ENCODE measurements at regions not wholly inside any gene's neighbourhood (a gene's known extent, or its start where the extent isn't known, plus 50 kb on each side); places are given as distances from the start of the nearest gene placed in this dataset.

DNA sequence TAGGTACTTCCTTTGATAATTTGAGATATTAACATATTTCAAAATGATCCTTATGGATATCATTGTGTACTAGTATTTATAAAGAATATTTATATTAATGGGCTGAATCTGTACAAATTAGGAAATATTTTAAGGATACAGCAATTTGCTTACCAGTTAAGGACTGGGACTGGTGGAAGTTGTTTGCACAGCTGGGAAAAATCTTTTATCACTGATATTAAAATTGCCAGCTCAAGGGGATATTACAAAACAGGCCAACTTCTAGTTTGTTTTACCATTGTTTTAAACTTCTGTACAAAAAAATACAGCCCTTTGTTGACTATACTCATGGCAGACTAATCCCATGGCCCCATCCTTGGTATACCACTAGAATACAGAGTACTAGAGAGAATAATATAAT lies 133.2 kb upstream of the DDHD1 start:
- Histone ChIP-seq H3K9me3 (ENCODE audit: low read length) (peaks cover 5% of the 10 kb centered on the region; the same call in 1 of the 2 replicates), H3K9ac (ENCODE audit: low read length) (no peak overlapping the region), H3K4me3 (ENCODE audit: low read depth, low read length, poor library complexity, severe bottlenecking) (no peak overlapping the region), H3K9me2 (ENCODE audit: low read depth, low read length) (no peaks in the 10 kb centered on the region), H3K36me3 (ENCODE audit: insufficient read depth, low read length) (no peaks in the 10 kb centered on the region), H2AFZ (ENCODE audit: low read length) (no peak overlapping the region), H3K27me3 (ENCODE audit: insufficient read depth, low read length) (no peaks in the 10 kb centered on the region), H3F3A (ENCODE audit: insufficient read depth, low read length) (no peaks in the 10 kb centered on the region), H4K20me1 (ENCODE audit: insufficient read depth, low read length) (no peaks in the 10 kb centered on the region), H3K4me2 (ENCODE audit: low read length) (no peak overlapping the region), H3K4me1 (ENCODE audit: insufficient read depth, low read length, severe bottlenecking) (no peaks in the 10 kb centered on the region), H3K27ac (ENCODE audit: low read depth, low read length, poor library complexity, severe bottlenecking) (no peak overlapping the region), H3K79me2 (ENCODE audit: insufficient read depth, low read length) (no peaks in the 10 kb centered on the region)
- no peak for TF ChIP-seq EZH2 (IDR thresholded peaks at IDR 0.05; ENCODE audit: borderline replicate concordance, low read length)
- TF ChIP-seq, protein P1, sequence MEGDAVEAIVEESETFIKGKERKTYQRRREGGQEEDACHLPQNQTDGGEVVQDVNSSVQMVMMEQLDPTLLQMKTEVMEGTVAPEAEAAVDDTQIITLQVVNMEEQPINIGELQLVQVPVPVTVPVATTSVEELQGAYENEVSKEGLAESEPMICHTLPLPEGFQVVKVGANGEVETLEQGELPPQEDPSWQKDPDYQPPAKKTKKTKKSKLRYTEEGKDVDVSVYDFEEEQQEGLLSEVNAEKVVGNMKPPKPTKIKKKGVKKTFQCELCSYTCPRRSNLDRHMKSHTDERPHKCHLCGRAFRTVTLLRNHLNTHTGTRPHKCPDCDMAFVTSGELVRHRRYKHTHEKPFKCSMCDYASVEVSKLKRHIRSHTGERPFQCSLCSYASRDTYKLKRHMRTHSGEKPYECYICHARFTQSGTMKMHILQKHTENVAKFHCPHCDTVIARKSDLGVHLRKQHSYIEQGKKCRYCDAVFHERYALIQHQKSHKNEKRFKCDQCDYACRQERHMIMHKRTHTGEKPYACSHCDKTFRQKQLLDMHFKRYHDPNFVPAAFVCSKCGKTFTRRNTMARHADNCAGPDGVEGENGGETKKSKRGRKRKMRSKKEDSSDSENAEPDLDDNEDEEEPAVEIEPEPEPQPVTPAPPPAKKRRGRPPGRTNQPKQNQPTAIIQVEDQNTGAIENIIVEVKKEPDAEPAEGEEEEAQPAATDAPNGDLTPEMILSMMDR (IDR thresholded peaks at IDR 0.05; ENCODE audit: low read length) = no peak

DNA sequence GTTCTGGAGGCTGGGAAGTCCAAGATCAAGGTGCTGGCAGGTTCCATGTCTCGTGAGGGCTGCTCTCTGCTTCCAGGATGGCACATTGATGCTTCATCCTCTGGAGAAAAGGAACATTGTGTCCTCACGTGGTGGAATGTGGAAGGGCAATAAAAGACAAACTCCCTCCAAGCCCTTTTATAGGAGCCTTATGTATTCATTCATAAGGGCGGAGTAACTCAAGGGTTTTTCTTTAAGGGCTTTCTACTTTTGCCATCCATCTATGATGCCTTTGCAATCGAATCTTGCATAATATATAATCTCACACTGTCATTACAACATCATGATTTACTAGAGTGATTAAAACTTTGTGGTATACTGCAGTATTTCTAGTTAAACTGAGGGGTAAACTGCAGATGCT lies 132.7 kb upstream of the DDHD1 start:
- peaks cover 5% of the 10 kb centered on the region; the same call in 1 of the 2 replicates for H3K9me3 ChIP-seq (ENCODE audit: low read length)
- no peak overlapping the region for H3K27ac ChIP-seq (ENCODE audit: low read depth, low read length, poor library complexity, severe bottlenecking)
- no peaks in the 10 kb centered on the region for H3F3A ChIP-seq (ENCODE audit: insufficient read depth, low read length)
- no peaks in the 10 kb centered on the region for H3K79me2 ChIP-seq (ENCODE audit: insufficient read depth, low read length)
- TF ChIP-seq EZH2 (IDR thresholded peaks at IDR 0.05; ENCODE audit: borderline replicate concordance, low read length) = no peak
- TF ChIP-seq, protein P1 (IDR thresholded peaks at IDR 0.05; ENCODE audit: low read length) = no peak
- no peak overlapping the region for H3K4me2 ChIP-seq (ENCODE audit: low read length)
- no peaks in the 10 kb centered on the region for H3K27me3 ChIP-seq (ENCODE audit: insufficient read depth, low read length)
- H3K36me3 ChIP-seq (ENCODE audit: insufficient read depth, low read length) = no peaks in the 10 kb centered on the region
- H3K4me3 ChIP-seq (ENCODE audit: low read depth, low read length, poor library complexity, severe bottlenecking) = no peak overlapping the region
- no peak overlapping the region for H2AFZ ChIP-seq (ENCODE audit: low read length)
- H4K20me1 ChIP-seq (ENCODE audit: insufficient read depth, low read length) = no peaks in the 10 kb centered on the region
- H3K9ac ChIP-seq (ENCODE audit: low read length) = no peak overlapping the region
- no peaks in the 10 kb centered on the region for H3K9me2 ChIP-seq (ENCODE audit: low read depth, low read length)
- H3K4me1 ChIP-seq (ENCODE audit: insufficient read depth, low read length, severe bottlenecking) = no peaks in the 10 kb centered on the region

DNA sequence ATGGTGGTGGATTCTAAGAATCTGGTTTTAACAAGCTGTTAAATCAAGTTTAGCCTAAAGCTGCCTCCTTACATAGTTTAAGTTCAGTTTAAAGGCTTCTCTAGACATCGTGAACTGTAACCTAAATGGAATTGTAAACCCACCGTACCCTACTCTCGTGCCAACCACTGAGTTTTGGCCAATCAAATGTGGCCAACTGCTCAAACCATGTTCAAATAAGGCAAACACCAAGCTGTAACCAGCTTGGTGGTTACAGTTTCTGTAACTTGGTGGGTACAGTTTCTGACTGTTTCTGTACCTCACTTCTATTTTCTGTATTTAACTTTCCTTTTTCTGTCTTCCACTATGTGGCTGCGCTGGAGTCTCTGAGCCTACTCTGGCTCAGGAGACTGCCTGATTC lies 131.9 kb upstream of the DDHD1 start:
- H3K9ac ChIP-seq (ENCODE audit: low read length) = no peak overlapping the region
- no peak overlapping the region for H3K27ac ChIP-seq (ENCODE audit: low read depth, low read length, poor library complexity, severe bottlenecking)
- no peaks in the 10 kb centered on the region for H3F3A ChIP-seq (ENCODE audit: insufficient read depth, low read length)
- no peaks in the 10 kb centered on the region for H3K27me3 ChIP-seq (ENCODE audit: insufficient read depth, low read length)
- no peaks in the 10 kb centered on the region for H3K9me2 ChIP-seq (ENCODE audit: low read depth, low read length)
- H4K20me1 ChIP-seq (ENCODE audit: insufficient read depth, low read length) = no peaks in the 10 kb centered on the region
- H3K36me3 ChIP-seq (ENCODE audit: insufficient read depth, low read length) = no peaks in the 10 kb centered on the region
- TF ChIP-seq, protein P1 (IDR thresholded peaks at IDR 0.05; ENCODE audit: low read length) = no peak
- no peak for TF ChIP-seq EZH2 (IDR thresholded peaks at IDR 0.05; ENCODE audit: borderline replicate concordance, low read length)
- H3K4me3 ChIP-seq (ENCODE audit: low read depth, low read length, poor library complexity, severe bottlenecking) = no peak overlapping the region
- peaks cover 5% of the 10 kb centered on the region; the same call in 1 of the 2 replicates for H3K9me3 ChIP-seq (ENCODE audit: low read length)
- H3K4me1 ChIP-seq (ENCODE audit: insufficient read depth, low read length, severe bottlenecking) = no peaks in the 10 kb centered on the region
- H3K4me2 ChIP-seq (ENCODE audit: low read length) = no peak overlapping the region
- no peak overlapping the region for H2AFZ ChIP-seq (ENCODE audit: low read length)
- no peaks in the 10 kb centered on the region for H3K79me2 ChIP-seq (ENCODE audit: insufficient read depth, low read length)
